IMR-90 (cell line): ENCODE measurements at regions not wholly inside any gene's neighbourhood (a gene's known extent, or its start where the extent isn't known, plus 50 kb on each side); places are given as distances from the start of the nearest gene placed in this dataset.

Experiments used
- ATAC-seq: fragments of 200-7000 bp; cut with Tn5 transposase; 2 replicates; pipeline ENCODE4 v1.9.1; 2020; ENCODE audit warnings: low read depth, mild to moderate bottlenecking, moderate library complexity
- BruUV-seq: library from RNA; stranded (reverse); fragments of 400-500 nt; replicated peaks from 2 replicates; lab custom pipeline; 2021; lab: Mats Ljungman, UMichigan
- CTCF ChIA-PET: fragments of 300-600 bp; formaldehyde crosslinking; extraction: SDS; loops from one replicate; lab custom pipeline; 2021; ENCODE audit warnings: antibody characterized with exemption; lab: Yijun Ruan, JAX
- POLR2A ChIA-PET: fragments of 300-600 bp; sonication (Branson Sonifier 250); formaldehyde crosslinking; loops from one replicate; lab custom pipeline; 2022; ENCODE audit warnings: antibody characterized with exemption; ENCODE audit not compliant: unreplicated experiment; lab: Charles Lee
- DNase-seq: peaks from one replicate; pipeline ENCODE4 v3.0.0; 2013
- H2AFZ ChIP-seq: replicated peaks from 2 replicates; pipeline ENCODE3; 2013; ENCODE audit warnings: low read length, mild to moderate bottlenecking; ENCODE audit not compliant: poor library complexity
- H2AK5ac ChIP-seq: 2 replicates; pipeline ENCODE4 v1.6.1; 2013; ENCODE audit warnings: low read depth, low read length, inconsistent platforms
- H2AK9ac ChIP-seq: replicated peaks from 2 replicates; pipeline ENCODE3; 2013; ENCODE audit warnings: mild to moderate bottlenecking, low read depth, low read length, moderate library complexity; ENCODE audit not compliant: poor library complexity
- H2BK120ac ChIP-seq: 2 replicates; pipeline ENCODE4 v1.6.1; 2013; ENCODE audit warnings: low read depth, low read length, inconsistent platforms
- H2BK15ac ChIP-seq: 3 replicates; pipeline ENCODE4 v1.6.1; 2013; ENCODE audit warnings: low read depth, low read length, inconsistent platforms
- H2BK20ac ChIP-seq: 2 replicates; pipeline ENCODE4 v1.6.1; 2013; ENCODE audit warnings: low read depth, mild to moderate bottlenecking, inconsistent platforms, low read length, moderate library complexity
- H2BK5ac ChIP-seq: 2 replicates; pipeline ENCODE4 v1.6.1; 2013; ENCODE audit warnings: mild to moderate bottlenecking, low read depth, low read length, inconsistent platforms; ENCODE audit not compliant: poor library complexity, severe bottlenecking
- H3K14ac ChIP-seq: replicated peaks from 2 replicates; pipeline ENCODE4 v1.6.1; 2013; ENCODE audit warnings: low read depth, low read length, inconsistent platforms
- H3K18ac ChIP-seq: 2 replicates; pipeline ENCODE4 v1.6.1; 2013; ENCODE audit warnings: low read depth, low read length, control low read depth
- H3K23ac ChIP-seq: 2 replicates; pipeline ENCODE4 v1.6.1; 2013; ENCODE audit warnings: low read depth, low read length, inconsistent platforms
- H3K27ac ChIP-seq: 2 replicates; pipeline ENCODE4 v1.5.1; 2013; ENCODE audit warnings: mild to moderate bottlenecking, control low read depth, low read length; ENCODE audit not compliant: insufficient read depth
- H3K27me3 ChIP-seq: 2 replicates; pipeline ENCODE4 v1.6.1; 2013; ENCODE audit warnings: low read length; ENCODE audit not compliant: control insufficient read depth, insufficient read depth
- H3K36me3 ChIP-seq: 2 replicates; pipeline ENCODE4 v1.6.1; 2013; ENCODE audit warnings: low read length, mixed read lengths; ENCODE audit not compliant: control insufficient read depth, insufficient read depth
- H3K4ac ChIP-seq: 2 replicates; pipeline ENCODE4 v1.6.1; 2013; ENCODE audit warnings: low read depth, low read length, inconsistent platforms
- H3K4me1 ChIP-seq: 2 replicates; pipeline ENCODE4 v1.6.1; 2013; ENCODE audit warnings: low read length, mixed read lengths; ENCODE audit not compliant: control insufficient read depth, insufficient read depth
- H3K4me2 ChIP-seq: 2 replicates; pipeline ENCODE4 v1.6.1; 2013; ENCODE audit warnings: low read depth, mild to moderate bottlenecking, control low read depth, low read length, moderate library complexity
- H3K4me3 ChIP-seq: 2 replicates; pipeline ENCODE4 v1.5.1; 2013; ENCODE audit warnings: low read depth, mild to moderate bottlenecking, control low read depth, low read length, moderate library complexity; ENCODE audit not compliant: insufficient read depth
- H3K56ac ChIP-seq: 2 replicates; pipeline ENCODE4 v1.6.1; 2013; ENCODE audit warnings: low read length, inconsistent platforms; ENCODE audit not compliant: insufficient read depth; ENCODE audit errors: extremely low read depth
- H3K79me1 ChIP-seq, 2 experiments: 2 replicates each; pipeline ENCODE4 v1.6.1; 2013; ENCODE audit warnings: low read length in 2 of 2, inconsistent platforms in 1 of 2, low read depth in 1 of 2
- H3K9ac ChIP-seq: 2 replicates; pipeline ENCODE4 v1.6.1; 2013; ENCODE audit warnings: low read depth, low read length, control low read depth
- H3K9me1 ChIP-seq: 2 replicates; pipeline ENCODE4 v1.6.1; 2013; ENCODE audit warnings: low read length, inconsistent platforms; ENCODE audit not compliant: insufficient read depth
- H3K9me3 ChIP-seq: 2 replicates; pipeline ENCODE4 v1.6.1; 2013; ENCODE audit warnings: low read length; ENCODE audit not compliant: control insufficient read depth, insufficient read depth
- H4K20me1 ChIP-seq: 2 replicates; pipeline ENCODE4 v1.6.1; 2013; ENCODE audit warnings: low read length, inconsistent platforms; ENCODE audit not compliant: insufficient read depth
- H4K5ac ChIP-seq: 2 replicates; pipeline ENCODE4 v1.6.1; 2013; ENCODE audit warnings: mild to moderate bottlenecking, low read depth, low read length, control low read depth
- H4K8ac ChIP-seq, 2 experiments: 2 replicates each; pipeline ENCODE4 v1.6.1; 2013; ENCODE audit warnings: low read depth in 2 of 2, low read length in 2 of 2, control low read depth in 1 of 2, inconsistent platforms in 1 of 2
- H4K91ac ChIP-seq: 2 replicates; pipeline ENCODE4 v1.6.1; 2013; ENCODE audit warnings: low read depth, low read length, inconsistent platforms; ENCODE audit not compliant: insufficient read depth
- BHLHE40 ChIP-seq: fragments of 150-350 bp; IDR thresholded peaks from 2 replicates; pipeline ENCODE4 v1.6.1; 2016; ENCODE audit warnings: mild to moderate bottlenecking, low read depth, low read length
- CTCF ChIP-seq: conservative IDR thresholded peaks from 2 replicates; pipeline ENCODE4 v1.5.1; 2012; ENCODE audit warnings: mild to moderate bottlenecking, low read depth, low read length, improper control_type of control experiment
- WGBS, 2 experiments: methylation state at CpG; one replicate each; pipeline versions ENCODE4 v1.1.5 to v1.1.7; 2013; ENCODE audit warnings: missing lambda C conversion rate in 2 of 2; ENCODE audit not compliant: insufficient read length in 1 of 2; ENCODE audit errors: extremely low coverage in 2 of 2; 5-methylcytosine and 5-hydroxymethylcytosine counted together
- dilution Hi-C: fragments of 300-500 bp; cut with HindIII; formaldehyde crosslinking; loops from one replicate; pipeline ENCODE4 v1.14.3; 2018; ENCODE audit warnings: low sequenced_read_pairs; ENCODE audit not compliant: unreplicated experiment
- in situ Hi-C: fragments of 300-500 bp; cut with MboI; formaldehyde crosslinking; loops from 3 replicates; pipeline ENCODE4 v1.14.3; 2019; ENCODE audit warnings: low sequenced_read_pairs, inconsistent platforms, mixed read lengths
- intact Hi-C: fragments of 100-400 bp; cut with micrococcal nuclease; formaldehyde crosslinking; loops from 2 replicates; pipeline ENCODE4 v1.10.0; 2022

GRCh38 chr6:139643986-139644385 is 269.5 kb upstream of the CITED2 start:
- in situ Hi-C loops = no loop called here
- no peak for TF ChIP-seq BHLHE40
- no peak for TF ChIP-seq CTCF
- H2AK5ac ChIP-seq = no peak overlapping the region

More at GRCh38 chr6:139643986-139644385, 269.5 kb upstream of the CITED2 start:
- H4K8ac ChIP-seq = no peak overlapping the region
- WGBS, 2 experiments = 100% methylated on average over 3 of the region's 5 CpGs; no CpG with 5 or more reads in 1 of the 2 experiments
- H3K4me1 ChIP-seq = peaks cover 2% of the 10 kb centered on the region; the same call in 1 of the 2 replicates
- no peak overlapping the region for H2AK9ac ChIP-seq
- no peaks in the 10 kb centered on the region for H3K9me1 ChIP-seq
- H3K4ac ChIP-seq = 0 out of 2 replicates have a peak overlapping the region, but pooled peaks have one; percentile 10
- H2BK20ac ChIP-seq = no peak overlapping the region; the same call in 1 of the 2 replicates
- H4K20me1 ChIP-seq = no peaks in the 10 kb centered on the region
- no peak overlapping the region for H2AFZ ChIP-seq
- DNase-seq (no peak), ATAC-seq (no peak)
- POLR2A ChIA-PET = no interaction called here
- 0 out of 2 replicates have a peak, but pooled peaks cover 2% of the 10 kb centered on the region for H3K9me3 ChIP-seq
- H2BK15ac ChIP-seq = no peak overlapping the region
- no peaks in the 10 kb centered on the region for H3K36me3 ChIP-seq
- no peak overlapping the region for H3K23ac ChIP-seq
- H3K27me3 ChIP-seq = no peaks in the 10 kb centered on the region
- no peak overlapping the region for H3K56ac ChIP-seq
- H3K79me1 ChIP-seq = no peaks in the 10 kb centered on the region
- H4K91ac ChIP-seq = no peak overlapping the region
- intact Hi-C loops = loop anchor here (5.0 kb wide), 1 partner anchor 33 kb away; no protein-coding TSS in a partner anchor
- no peak overlapping the region; the same call in 1 of the 2 replicates for H4K5ac ChIP-seq
- dilution Hi-C loops = no loop called here
- H3K4me3 ChIP-seq = no peak overlapping the region
- H3K27ac ChIP-seq = no peak overlapping the region
- no peak overlapping the region for H3K14ac ChIP-seq
- H3K18ac ChIP-seq = 0 out of 2 replicates have a peak overlapping the region, but pooled peaks have one; percentile 8
- no peak overlapping the region for H3K9ac ChIP-seq
- H2BK120ac ChIP-seq = 0 out of 2 replicates have a peak overlapping the region, but pooled peaks have one; percentile 18
- CTCF ChIA-PET = no interaction called here
- BruUV-seq = no TSS peak
- no peak overlapping the region for H3K4me2 ChIP-seq
- H2BK5ac ChIP-seq = no peak overlapping the region
